Keratinocyte (primary cell): ENCODE measurements at regions not wholly inside any gene's neighbourhood (a gene's known extent, or its start where the extent isn't known, plus 50 kb on each side); places are given as distances from the start of the nearest gene placed in this dataset.
A peak's percentile ranks its signal among the peaks of the same experiment; 100 is the strongest.

Experiments used
- DNase-seq: peaks from one replicate; pipeline ENCODE4 v3.0.0-alpha.2; 2011; ENCODE audit warnings: low read depth, missing footprints, low spot score
- FAIRE-seq: peaks from 2 replicates; lab custom pipeline; 2011; peaks lifted over from hg19 to GRCh38; lab: Jason Lieb, UNC
- H2AFZ ChIP-seq: 2 replicates; pipeline ENCODE4 v1.6.0; 2012; ENCODE audit warnings: low read length, control low read depth, inconsistent platforms; ENCODE audit not compliant: control insufficient read depth
- H3K27ac ChIP-seq: 2 replicates; pipeline ENCODE4 v1.5.1; 2011; ENCODE audit warnings: low read length; ENCODE audit not compliant: control insufficient read depth, insufficient read depth
- H3K27me3 ChIP-seq: 3 replicates; pipeline ENCODE4 v1.6.0; 2011; ENCODE audit warnings: low read length; ENCODE audit not compliant: control insufficient read depth, insufficient read depth; ENCODE audit errors: extremely low read depth
- H3K36me3 ChIP-seq, 2 experiments: 2 replicates in 1 of 2; 3 replicates in 1 of 2; pipeline ENCODE4 v1.5.1; 2011; ENCODE audit warnings: low read length in 2 of 2, mild to moderate bottlenecking in 1 of 2; ENCODE audit not compliant: control insufficient read depth in 2 of 2, insufficient read depth in 2 of 2; ENCODE audit errors: extremely low read depth in 1 of 2
- H3K4me1 ChIP-seq: 3 replicates; pipeline ENCODE4 v1.5.1; 2011; ENCODE audit warnings: low read length; ENCODE audit not compliant: control insufficient read depth, insufficient read depth; ENCODE audit errors: extremely low read depth
- H3K4me2 ChIP-seq: 3 replicates; pipeline ENCODE4 v1.6.0; 2011; ENCODE audit warnings: low read depth, low read length; ENCODE audit not compliant: control insufficient read depth, insufficient read depth; ENCODE audit errors: extremely low read depth
- H3K4me3 ChIP-seq, 3 experiments: fragments of 200-600 bp in 1 of 3; sonication (generic) in 1 of 3; 2 replicates in 2 of 3; 3 replicates in 1 of 3; pipeline ENCODE4 v1.5.1; 2011 to 2016; ENCODE audit warnings: low read length in 3 of 3, mild to moderate bottlenecking in 3 of 3, control low read depth in 2 of 3, inconsistent platforms in 1 of 3, low read depth in 1 of 3, mixed read lengths in 1 of 3, mixed run types in 1 of 3, moderate library complexity in 1 of 3; ENCODE audit not compliant: control insufficient read depth in 2 of 3, insufficient read depth in 2 of 3; ENCODE audit errors: extremely low read depth in 1 of 3
- H3K79me2 ChIP-seq: 2 replicates; pipeline ENCODE4 v1.6.0; 2012; ENCODE audit warnings: low read length; ENCODE audit not compliant: control insufficient read depth, insufficient read depth
- H3K9ac ChIP-seq: 3 replicates; pipeline ENCODE4 v1.6.0; 2011; ENCODE audit warnings: low read length; ENCODE audit not compliant: control insufficient read depth, insufficient read depth; ENCODE audit errors: extremely low read depth
- H3K9me1 ChIP-seq: 3 replicates; pipeline ENCODE4 v1.6.0; 2011; ENCODE audit warnings: low read length; ENCODE audit not compliant: control insufficient read depth, insufficient read depth; ENCODE audit errors: extremely low read depth
- H3K9me3 ChIP-seq: 2 replicates; pipeline ENCODE4 v1.5.1; 2012; ENCODE audit warnings: low read depth, low read length; ENCODE audit not compliant: control insufficient read depth
- H4K20me1 ChIP-seq: 3 replicates; pipeline ENCODE4 v1.6.0; 2011; ENCODE audit warnings: low read length; ENCODE audit not compliant: control insufficient read depth, insufficient read depth; ENCODE audit errors: extremely low read depth
- CTCF ChIP-seq, 3 experiments: IDR thresholded peaks in 1 of 3; conservative IDR thresholded peaks in 1 of 3; optimal IDR thresholded peaks in 1 of 3; 2 replicates in 2 of 3; 3 replicates in 1 of 3; pipeline versions ENCODE3 to v1.5.1; 2011; ENCODE audit warnings: low read length in 3 of 3, mild to moderate bottlenecking in 3 of 3, moderate library complexity in 2 of 3, control low read depth in 1 of 3, inconsistent platforms in 1 of 3; ENCODE audit not compliant: insufficient read depth in 2 of 3; ENCODE audit errors: extremely low read depth in 1 of 3
- EZH2 ChIP-seq: IDR thresholded peaks from one replicate; pipeline ENCODE4 v1.6.1; 2012; ENCODE audit warnings: inconsistent platforms, mild to moderate bottlenecking, low read length, moderate library complexity
- dilution Hi-C: fragments of 300-500 bp; cut with MboI; formaldehyde crosslinking; loops from one replicate; pipeline ENCODE4 v1.7.0; 2020; ENCODE audit warnings: low sequenced_read_pairs; ENCODE audit not compliant: extremely low pct_ligation_motif_present

GRCh38 chr1:217052626-217053025 lies 329.4 kb upstream of the ESRRG start:
- Histone ChIP-seq H3K36me3 (no peaks in the 10 kb centered on the region), H4K20me1 (no peaks in the 10 kb centered on the region), H3K9ac (no peak overlapping the region), H3K27ac (no peak overlapping the region), H3K27me3 (no peaks in the 10 kb centered on the region), H3K9me3 (no peaks in the 10 kb centered on the region), H2AFZ (no peak overlapping the region), H3K4me2 (peak overlapping the region; percentile 4), H3K4me1 (peaks cover 6% of the 10 kb centered on the region), H3K79me2 (no peaks in the 10 kb centered on the region), H3K9me1 (no peaks in the 10 kb centered on the region), H3K4me3 (no peak overlapping the region)
- DNase-seq (no peak), FAIRE-seq (no peak)
- TF ChIP-seq EZH2 (no peak), CTCF (optimal IDR thresholded peaks at IDR 0.05 in 1 of 3, IDR thresholded peaks at IDR 0.05 in 1 of 3, conservative IDR thresholded peaks at IDR 0.05 in 1 of 3; ENCODE audit: extremely low read depth in 1 of 3, insufficient read depth in 2 of 3, low read length in 3 of 3) (no peak)
- dilution Hi-C loops: no loop called here

GRCh38 chr1:217052196-217052595 lies 329.0 kb upstream of the ESRRG start:
- H3K36me3 ChIP-seq: no peaks in the 10 kb centered on the region
- dilution Hi-C loops: no loop called here
- no peaks in the 10 kb centered on the region for H3K9me3 ChIP-seq
- no peak overlapping the region for H3K4me3 ChIP-seq
- H3K9me1 ChIP-seq: no peaks in the 10 kb centered on the region
- no peak for TF ChIP-seq CTCF (optimal IDR thresholded peaks at IDR 0.05 in 1 of 3, IDR thresholded peaks at IDR 0.05 in 1 of 3, conservative IDR thresholded peaks at IDR 0.05 in 1 of 3; ENCODE audit: extremely low read depth in 1 of 3, insufficient read depth in 2 of 3, low read length in 3 of 3)
- TF ChIP-seq EZH2: no peak
- H3K79me2 ChIP-seq: no peaks in the 10 kb centered on the region
- peaks cover 6% of the 10 kb centered on the region for H3K4me1 ChIP-seq
- H3K27me3 ChIP-seq: no peaks in the 10 kb centered on the region
- no peak overlapping the region for H3K27ac ChIP-seq
- H4K20me1 ChIP-seq: no peaks in the 10 kb centered on the region
- no peak overlapping the region for H2AFZ ChIP-seq
- peak overlapping the region; percentile 4 for H3K4me2 ChIP-seq
- peak; percentile 96 for FAIRE-seq
- DNase-seq: peak; percentile 23
- H3K9ac ChIP-seq: no peak overlapping the region
